Fibroblast of villous mesenchyme (primary cell): ENCODE measurements at regions not wholly inside any gene's neighbourhood (a gene's known extent, or its start where the extent isn't known, plus 50 kb on each side); places are given as distances from the start of the nearest gene placed in this dataset.

ENCODE experiments used
- DNase-seq: peaks from one replicate; pipeline ENCODE4 v3.0.0-alpha.2; 2010; ENCODE audit warnings: low read depth
- H3K4me3 ChIP-seq: 2 replicates; pipeline ENCODE4 v1.5.1; 2011; ENCODE audit warnings: low read depth, mild to moderate bottlenecking, low read length
- TF ChIP-seq, protein P1 (sequence below): IDR thresholded peaks from 2 replicates; pipeline ENCODE4 v1.5.1; 2012; ENCODE audit warnings: low read depth, mild to moderate bottlenecking, low read length; ENCODE audit not compliant: insufficient read depth

DNA sequence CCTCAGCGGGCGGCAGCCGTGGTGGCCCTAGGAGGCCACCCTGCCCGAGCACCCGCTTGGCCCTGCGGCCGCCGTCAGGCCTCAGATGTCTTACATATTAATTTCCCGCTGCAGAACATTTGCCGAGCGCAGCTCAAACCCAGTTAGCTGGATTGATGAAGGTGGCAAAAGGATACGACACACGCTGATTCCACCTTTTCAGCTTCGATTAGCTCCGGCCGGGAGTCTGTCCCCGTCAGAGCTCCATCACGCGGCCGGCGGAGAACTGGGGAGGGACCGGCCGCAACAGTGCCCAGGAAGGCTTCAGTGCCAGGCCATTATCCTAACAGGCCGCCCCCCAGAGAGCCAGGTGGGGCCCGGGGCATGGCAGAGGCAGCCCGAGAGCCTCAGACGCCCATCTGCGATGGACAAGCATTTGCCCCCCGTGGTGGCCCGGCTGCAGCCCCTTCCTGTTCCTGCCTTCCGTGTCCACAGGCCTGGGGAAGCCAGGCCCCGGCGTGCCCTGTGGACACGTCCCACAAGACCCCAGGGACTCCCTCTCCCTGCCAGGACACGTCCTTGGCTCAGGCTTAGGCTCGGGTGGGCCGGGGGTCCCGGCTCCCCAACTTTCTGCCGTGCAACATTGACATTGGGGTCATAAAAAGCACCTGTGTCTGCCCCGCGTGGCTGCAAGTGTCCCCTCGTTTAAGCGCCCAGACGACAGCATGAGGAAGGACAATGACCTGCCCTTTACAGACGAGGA is 133.8 kb upstream of the NKX1-1 start:
- DNase-seq = no peak
- no peak overlapping the region for H3K4me3 ChIP-seq
- TF ChIP-seq, protein P1, sequence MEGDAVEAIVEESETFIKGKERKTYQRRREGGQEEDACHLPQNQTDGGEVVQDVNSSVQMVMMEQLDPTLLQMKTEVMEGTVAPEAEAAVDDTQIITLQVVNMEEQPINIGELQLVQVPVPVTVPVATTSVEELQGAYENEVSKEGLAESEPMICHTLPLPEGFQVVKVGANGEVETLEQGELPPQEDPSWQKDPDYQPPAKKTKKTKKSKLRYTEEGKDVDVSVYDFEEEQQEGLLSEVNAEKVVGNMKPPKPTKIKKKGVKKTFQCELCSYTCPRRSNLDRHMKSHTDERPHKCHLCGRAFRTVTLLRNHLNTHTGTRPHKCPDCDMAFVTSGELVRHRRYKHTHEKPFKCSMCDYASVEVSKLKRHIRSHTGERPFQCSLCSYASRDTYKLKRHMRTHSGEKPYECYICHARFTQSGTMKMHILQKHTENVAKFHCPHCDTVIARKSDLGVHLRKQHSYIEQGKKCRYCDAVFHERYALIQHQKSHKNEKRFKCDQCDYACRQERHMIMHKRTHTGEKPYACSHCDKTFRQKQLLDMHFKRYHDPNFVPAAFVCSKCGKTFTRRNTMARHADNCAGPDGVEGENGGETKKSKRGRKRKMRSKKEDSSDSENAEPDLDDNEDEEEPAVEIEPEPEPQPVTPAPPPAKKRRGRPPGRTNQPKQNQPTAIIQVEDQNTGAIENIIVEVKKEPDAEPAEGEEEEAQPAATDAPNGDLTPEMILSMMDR = no peak

DNA sequence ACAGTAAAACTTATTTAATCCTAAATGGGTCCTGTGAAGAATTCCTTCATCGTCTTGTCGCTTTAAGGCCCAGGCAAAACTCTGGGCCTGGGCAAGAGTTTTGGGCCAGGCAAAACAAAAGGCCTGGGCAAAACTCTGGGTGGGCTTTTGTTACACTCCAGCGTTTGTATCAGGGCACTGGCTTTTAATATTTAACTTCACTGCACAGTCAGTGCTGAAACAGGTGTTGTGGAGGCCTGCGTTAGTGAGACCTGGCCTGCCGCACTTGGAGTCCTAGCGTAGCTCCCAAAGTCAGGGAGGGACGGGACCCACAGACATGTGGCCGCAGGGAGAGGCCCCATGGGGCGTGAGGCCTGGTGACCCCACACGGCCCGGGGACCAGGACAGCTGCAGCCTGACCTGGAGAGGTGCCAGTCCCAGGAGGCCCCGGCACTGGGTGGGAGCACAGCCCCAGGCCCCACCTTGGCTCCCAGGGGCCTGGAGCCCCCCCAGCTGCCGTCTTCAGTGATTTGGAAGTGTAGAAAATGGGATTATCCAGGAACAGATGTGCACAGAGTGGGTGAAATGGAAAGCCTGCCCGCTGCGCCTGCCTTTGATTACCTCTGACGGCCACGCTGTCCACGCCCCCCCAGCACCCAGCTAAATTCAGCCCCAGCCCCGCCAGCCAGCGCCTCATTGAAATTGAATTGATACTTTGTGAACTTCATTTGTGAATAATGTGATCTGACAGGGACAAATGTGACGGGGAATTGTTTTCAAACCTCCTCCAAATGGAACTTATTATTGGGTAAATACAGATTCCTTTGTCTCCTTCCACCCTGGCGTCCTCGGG is 132.9 kb upstream of the NKX1-1 start:
- DNase-seq = no peak
- TF ChIP-seq, protein P1 = no peak

DNA sequence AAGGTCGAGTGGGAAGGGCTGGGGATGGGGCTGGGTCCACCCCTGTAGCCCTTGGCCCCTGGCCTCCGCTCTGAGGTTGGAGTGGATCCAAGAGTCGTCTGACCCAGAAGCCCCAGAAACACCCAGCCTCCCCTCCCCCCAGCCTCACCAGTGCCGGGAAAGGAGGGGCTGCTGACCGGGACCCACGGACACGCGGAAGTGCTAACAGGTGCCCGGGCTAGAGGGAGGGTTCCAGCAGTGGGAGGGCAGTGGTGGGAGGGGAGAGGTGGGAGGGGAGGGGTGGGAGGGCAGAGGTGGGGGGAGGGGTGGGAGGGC is 131.8 kb upstream of the NKX1-1 start:
- TF ChIP-seq, protein P1 = no peak
- no peak overlapping the region for H3K4me3 ChIP-seq
- no peak for DNase-seq

More for the DNA sequence above, 132.9 kb upstream of the NKX1-1 start:
- H3K4me3 ChIP-seq = no peak overlapping the region

DNA sequence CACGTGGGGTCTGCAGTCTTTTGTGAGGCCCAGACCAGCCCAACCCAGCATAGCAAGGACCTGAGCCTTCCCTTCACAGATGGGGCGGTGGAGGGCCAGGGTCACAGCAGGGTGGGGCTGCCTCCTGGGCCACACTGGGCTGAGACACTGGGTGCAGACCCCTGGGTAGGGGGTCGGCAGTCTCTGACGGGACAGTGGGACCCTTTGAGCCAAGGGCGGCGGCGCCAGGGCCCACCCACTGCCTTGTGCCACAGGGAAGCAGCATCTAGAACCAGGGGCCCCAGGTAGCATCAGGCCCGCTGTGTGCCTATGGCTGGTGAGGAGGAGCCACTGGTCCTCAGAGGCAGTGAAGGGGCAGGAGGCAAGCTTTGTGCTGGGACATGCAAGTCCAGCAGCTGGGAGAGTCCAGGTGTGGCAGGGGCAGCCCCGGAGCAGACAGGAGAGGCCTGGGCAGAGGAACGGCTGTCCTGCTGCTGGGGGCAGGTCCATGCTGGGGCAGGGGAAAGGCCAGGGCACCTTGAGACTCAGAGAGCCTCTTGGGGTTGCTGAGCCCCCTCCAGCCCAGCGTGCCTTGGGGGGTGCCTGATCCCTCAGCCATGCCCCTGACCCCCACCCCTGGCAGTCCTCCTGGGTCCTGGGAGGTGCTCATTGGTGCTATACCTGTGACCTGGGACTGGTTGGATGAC is 131.3 kb upstream of the NKX1-1 start:
- no peak overlapping the region for H3K4me3 ChIP-seq
- TF ChIP-seq, protein P1 = no peak
- DNase-seq = no peak

DNA sequence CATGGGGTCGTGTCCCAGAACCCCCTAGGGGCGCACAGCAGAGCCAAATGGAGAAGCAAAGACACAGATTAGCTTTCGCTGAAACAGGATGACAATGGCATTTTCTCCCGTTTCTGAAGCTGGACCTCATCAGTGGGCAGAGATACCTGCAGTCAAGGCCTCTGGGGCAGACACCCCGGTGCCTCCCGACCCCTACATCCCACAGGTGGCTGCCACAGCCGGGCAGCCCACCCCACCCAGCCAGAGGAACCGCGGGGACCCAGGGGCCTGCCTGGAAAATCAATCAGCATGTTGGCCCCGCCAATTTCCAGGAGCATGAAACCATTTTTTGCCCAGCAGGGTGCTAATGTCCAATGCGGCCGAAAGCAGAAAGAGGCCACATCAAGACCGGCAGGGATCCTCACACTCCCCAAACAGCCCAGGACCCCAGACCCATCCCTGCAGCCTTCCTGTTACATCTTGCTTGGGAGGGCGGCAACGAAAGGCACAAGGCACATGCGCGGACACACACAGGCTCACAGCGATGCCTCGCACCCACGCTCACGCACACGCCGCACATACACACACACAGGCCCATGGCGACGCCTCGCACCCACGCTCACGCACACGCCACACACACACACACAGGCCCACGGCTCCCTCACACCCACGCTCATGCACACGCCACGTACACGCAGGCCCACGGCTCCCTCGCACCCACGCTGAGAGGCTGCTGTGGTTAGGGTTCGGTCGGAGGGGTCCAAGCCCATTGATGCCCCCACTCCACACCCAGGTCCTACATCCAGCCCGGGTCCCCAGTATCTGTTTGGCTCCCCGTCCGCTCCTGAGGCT is 130.6 kb upstream of the NKX1-1 start:
- no peak overlapping the region for H3K4me3 ChIP-seq
- DNase-seq = no peak
- TF ChIP-seq, protein P1 = no peak

DNA sequence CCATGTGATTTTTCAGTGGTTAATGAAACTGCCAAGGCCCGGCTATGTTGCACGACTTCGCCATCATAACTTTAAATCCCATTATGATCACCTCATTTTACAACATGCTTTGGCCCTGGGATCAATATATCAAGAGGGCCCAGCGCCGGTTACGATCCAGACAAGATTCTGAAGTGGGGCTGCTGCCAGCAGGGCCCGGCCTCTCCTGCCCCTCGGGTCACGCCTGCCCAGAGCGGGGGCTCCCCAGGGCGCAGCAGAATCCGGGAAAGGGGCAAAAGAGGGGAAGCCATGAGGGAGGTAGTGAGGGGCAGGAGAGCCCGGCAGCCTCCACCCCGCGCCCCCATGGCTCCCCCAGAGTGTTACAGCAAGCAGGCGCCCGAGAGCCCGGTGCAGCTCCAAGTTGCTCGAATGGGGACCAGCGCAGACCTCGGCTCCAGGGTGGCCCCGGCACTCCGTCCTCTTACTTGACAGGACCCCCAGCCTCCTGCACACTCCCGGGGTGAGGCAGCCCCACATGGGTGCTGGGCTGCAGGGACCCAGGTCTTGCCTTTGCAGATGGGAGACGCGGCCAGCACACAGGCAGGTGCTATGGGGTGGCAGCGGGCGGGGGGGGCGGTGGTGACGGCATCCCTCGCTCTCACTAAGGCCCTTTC is 129.8 kb upstream of the NKX1-1 start:
- no peak for DNase-seq
- TF ChIP-seq, protein P1 = no peak
- no peak overlapping the region for H3K4me3 ChIP-seq
